Prostate gland (tissue), 2 donors: ENCODE measurements at regions not wholly inside any gene's neighbourhood (a gene's known extent, or its start where the extent isn't known, plus 50 kb on each side); places are given as distances from the start of the nearest gene placed in this dataset.

Experiments
- DNase-seq: peaks from one replicate; pipeline ENCODE4 v3.0.0-alpha.2; 2019; ENCODE audit warnings: low spot score
- H3K27ac ChIP-seq, 2 donors: fragments of 200-600 bp; sonication (generic); 2 replicates each; pipeline ENCODE4 v1.5.1; 2017 to 2019
- H3K27me3 ChIP-seq: fragments of 200-600 bp; sonication (generic); replicated peaks from 2 replicates; pipeline ENCODE4 v1.5.1; 2019; ENCODE audit not compliant: insufficient read depth
- H3K36me3 ChIP-seq, 2 donors: fragments of 200-600 bp; sonication (generic); 1 replicate in 1 of 2; 2 replicates in 1 of 2; pipeline versions ENCODE4 v1.5.1 to v1.8.1; 2017 to 2019
- H3K4me1 ChIP-seq: fragments of 200-600 bp; sonication (generic); replicated peaks from 2 replicates; pipeline ENCODE4 v1.5.1; 2019
- H3K4me3 ChIP-seq, 2 donors: fragments of 200-600 bp; sonication (generic); 2 replicates each; pipeline ENCODE4 v1.5.1; 2017 to 2019
- H3K9me3 ChIP-seq: fragments of 200-600 bp; sonication (generic); 2 replicates; pipeline ENCODE4 v1.5.1; 2017
- CTCF ChIP-seq, 4 experiments: fragments of 200-600 bp in 2 of 4; fragments of 450-650 bp in 2 of 4; sonication (generic) in 2 of 4; IDR thresholded peaks; 1 replicate in 3 of 4; 2 replicates in 1 of 4; pipeline ENCODE4 v1.5.1; 2016 to 2019; ENCODE audit warnings: antibody characterized with exemption in 4 of 4, mild to moderate bottlenecking in 2 of 4, moderate library complexity in 2 of 4
- POLR2A ChIP-seq: fragments of 450-650 bp; IDR thresholded peaks from one replicate; pipeline ENCODE4 v1.6.1; 2016; ENCODE audit warnings: antibody characterized with exemption, mild to moderate bottlenecking
- POLR2AphosphoS5 ChIP-seq: sonication (generic); formaldehyde crosslinking; IDR thresholded peaks from one replicate; pipeline ENCODE4 v1.6.1; 2017; ENCODE audit warnings: antibody characterized with exemption
- WGBS: methylation state at CpG from one replicate; pipeline ENCODE4 v1.1.5; 2018; 5-methylcytosine and 5-hydroxymethylcytosine counted together
- intact Hi-C: fragments of 100-400 bp; cut with DNase I; formaldehyde crosslinking; loops from one replicate; pipeline ENCODE4 v1.14.2; 2022

GRCh38 chr21:35792569-35793305 lies 267.6 kb downstream of the SETD4 start:
- 91% methylated on average over 5 of the region's 5 CpGs for WGBS
- intact Hi-C loops = no loop called here
- H3K9me3 ChIP-seq = no peaks in the 10 kb centered on the region

GRCh38 chr21:35791541-35792325 lies 268.6 kb downstream of the SETD4 start:
- 68% methylated on average over 10 of the region's 10 CpGs for WGBS
- Histone ChIP-seq H3K36me3 (no peaks in the 10 kb centered on the region), H3K4me1 (no peaks in the 10 kb centered on the region), H3K9me3 (no peaks in the 10 kb centered on the region), H3K27ac (no peak overlapping the region), H3K4me3 (no peak overlapping the region), H3K27me3 (no peaks in the 10 kb centered on the region)
- intact Hi-C loops = no loop called here
- no peak for TF ChIP-seq POLR2AphosphoS5
- TF ChIP-seq CTCF (IDR thresholded peaks at IDR 0.05) = no peak
- DNase-seq = no peak

More at GRCh38 chr21:35792569-35793305, 267.6 kb downstream of the SETD4 start:
- no peak for DNase-seq
- Histone ChIP-seq H3K4me3 (no peak overlapping the region), H3K27me3 (no peaks in the 10 kb centered on the region), H3K27ac (no peak overlapping the region), H3K36me3 (no peaks in the 10 kb centered on the region), H3K4me1 (no peaks in the 10 kb centered on the region)
- no peak for TF ChIP-seq POLR2AphosphoS5
- no peak for TF ChIP-seq POLR2A
- no peak for TF ChIP-seq CTCF (IDR thresholded peaks at IDR 0.05)

- Histone ChIP-seq H3K36me3 (no peaks in the 10 kb centered on the region), H3K27me3 (no peaks in the 10 kb centered on the region), H3K27ac (no peak overlapping the region), H3K4me3 (no peak overlapping the region), H3K4me1 (no peaks in the 10 kb centered on the region), H3K9me3 (no peaks in the 10 kb centered on the region)
- TF ChIP-seq POLR2AphosphoS5 = no peak
- TF ChIP-seq CTCF (IDR thresholded peaks at IDR 0.05) = no peak
- no peak for TF ChIP-seq POLR2A
- DNase-seq = no peak
- intact Hi-C loops = no loop called here
These were observed 276.6 kb downstream of the SETD4 start for GRCh38 chr21:35783721-35784120.

GRCh38 chr21:35782667-35783066 lies 277.7 kb downstream of the SETD4 start:
- intact Hi-C loops = no loop called here
- TF ChIP-seq CTCF (IDR thresholded peaks at IDR 0.05) = no peak
- TF ChIP-seq POLR2A = no peak
- no peak for TF ChIP-seq POLR2AphosphoS5
- Histone ChIP-seq H3K4me3 (no peak overlapping the region), H3K27me3 (no peaks in the 10 kb centered on the region), H3K9me3 (no peaks in the 10 kb centered on the region), H3K36me3 (no peaks in the 10 kb centered on the region), H3K27ac (no peak overlapping the region), H3K4me1 (no peaks in the 10 kb centered on the region)
- DNase-seq = no peak

- WGBS = 90% methylated on average over 4 of the region's 4 CpGs
- no peak overlapping the region for H3K27ac ChIP-seq
- no peaks in the 10 kb centered on the region for H3K36me3 ChIP-seq
- TF ChIP-seq CTCF (IDR thresholded peaks at IDR 0.05) (no peak), POLR2AphosphoS5 (no peak), POLR2A (no peak)
- no peak overlapping the region for H3K4me3 ChIP-seq
- intact Hi-C loops = no loop called here
- no peaks in the 10 kb centered on the region for H3K27me3 ChIP-seq
- no peaks in the 10 kb centered on the region for H3K4me1 ChIP-seq
- no peak for DNase-seq
- H3K9me3 ChIP-seq = no peaks in the 10 kb centered on the region
These were observed 279.3 kb downstream of the SETD4 start for GRCh38 chr21:35780983-35781382.
